GM12875 (cell line): ENCODE measurements at regions not wholly inside any gene's neighbourhood (a gene's known extent, or its start where the extent isn't known, plus 50 kb on each side); places are given as distances from the start of the nearest gene placed in this dataset.
"Not testable (repeated sequence)": the region's sequence is repeated elsewhere in the genome, so short reads cannot be mapped to it uniquely, and the experiment has no call there.

ENCODE experiments used
- H3K4me3 ChIP-seq: one replicate; pipeline ENCODE4 v1.5.1; 2011; ENCODE audit warnings: low read depth, low read length, control low read depth
- TF ChIP-seq, protein P1 (sequence below): IDR thresholded peaks from 2 replicates; pipeline ENCODE4 v1.5.1; 2011; ENCODE audit warnings: low read depth, mild to moderate bottlenecking, control low read depth, inconsistent platforms, low read length, moderate library complexity, borderline replicate concordance; ENCODE audit not compliant: insufficient read depth

DNA sequence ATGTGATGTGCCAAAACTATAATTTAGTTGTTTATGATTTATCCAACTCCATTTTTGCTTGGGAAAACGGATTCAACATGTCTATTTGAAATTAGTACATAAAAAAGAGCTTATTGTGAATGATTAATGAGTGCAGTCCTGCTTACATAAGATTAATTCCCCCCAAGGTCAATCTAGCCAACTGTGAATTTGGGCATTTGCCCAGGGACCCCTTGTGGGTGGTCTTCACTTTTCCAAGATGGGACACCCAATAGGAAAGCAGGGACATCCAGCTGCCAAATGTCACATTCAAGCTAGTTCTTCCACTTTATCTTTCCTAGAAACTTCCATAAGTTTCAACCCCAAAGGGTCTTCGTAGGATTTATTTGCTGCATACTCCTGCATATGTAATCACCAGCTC, 362.4 kb upstream of the PKN2 start:
- TF ChIP-seq, protein P1, sequence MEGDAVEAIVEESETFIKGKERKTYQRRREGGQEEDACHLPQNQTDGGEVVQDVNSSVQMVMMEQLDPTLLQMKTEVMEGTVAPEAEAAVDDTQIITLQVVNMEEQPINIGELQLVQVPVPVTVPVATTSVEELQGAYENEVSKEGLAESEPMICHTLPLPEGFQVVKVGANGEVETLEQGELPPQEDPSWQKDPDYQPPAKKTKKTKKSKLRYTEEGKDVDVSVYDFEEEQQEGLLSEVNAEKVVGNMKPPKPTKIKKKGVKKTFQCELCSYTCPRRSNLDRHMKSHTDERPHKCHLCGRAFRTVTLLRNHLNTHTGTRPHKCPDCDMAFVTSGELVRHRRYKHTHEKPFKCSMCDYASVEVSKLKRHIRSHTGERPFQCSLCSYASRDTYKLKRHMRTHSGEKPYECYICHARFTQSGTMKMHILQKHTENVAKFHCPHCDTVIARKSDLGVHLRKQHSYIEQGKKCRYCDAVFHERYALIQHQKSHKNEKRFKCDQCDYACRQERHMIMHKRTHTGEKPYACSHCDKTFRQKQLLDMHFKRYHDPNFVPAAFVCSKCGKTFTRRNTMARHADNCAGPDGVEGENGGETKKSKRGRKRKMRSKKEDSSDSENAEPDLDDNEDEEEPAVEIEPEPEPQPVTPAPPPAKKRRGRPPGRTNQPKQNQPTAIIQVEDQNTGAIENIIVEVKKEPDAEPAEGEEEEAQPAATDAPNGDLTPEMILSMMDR = no peak
- no peak overlapping the region for H3K4me3 ChIP-seq

DNA sequence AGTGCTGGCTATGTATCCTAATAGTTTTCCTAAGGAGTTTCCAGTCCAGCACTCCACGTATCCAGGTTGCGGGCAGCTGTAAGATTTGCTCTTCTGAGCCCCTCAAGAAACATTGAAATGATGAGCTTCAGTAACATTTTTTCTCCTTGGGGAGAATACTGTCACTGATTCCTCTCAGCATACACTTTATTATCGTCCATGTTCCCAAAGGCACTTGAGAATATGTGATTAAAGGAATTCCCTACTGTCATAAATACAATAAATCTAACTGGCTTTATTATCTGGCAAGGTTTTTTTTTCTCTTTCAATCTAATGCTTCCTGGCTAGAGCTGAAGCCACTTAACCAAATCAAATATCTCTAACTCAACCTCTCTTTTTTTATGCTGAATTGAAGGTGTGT, 359.2 kb upstream of the PKN2 start:
- H3K4me3 ChIP-seq = no peak overlapping the region
- TF ChIP-seq, protein P1 = no peak

DNA sequence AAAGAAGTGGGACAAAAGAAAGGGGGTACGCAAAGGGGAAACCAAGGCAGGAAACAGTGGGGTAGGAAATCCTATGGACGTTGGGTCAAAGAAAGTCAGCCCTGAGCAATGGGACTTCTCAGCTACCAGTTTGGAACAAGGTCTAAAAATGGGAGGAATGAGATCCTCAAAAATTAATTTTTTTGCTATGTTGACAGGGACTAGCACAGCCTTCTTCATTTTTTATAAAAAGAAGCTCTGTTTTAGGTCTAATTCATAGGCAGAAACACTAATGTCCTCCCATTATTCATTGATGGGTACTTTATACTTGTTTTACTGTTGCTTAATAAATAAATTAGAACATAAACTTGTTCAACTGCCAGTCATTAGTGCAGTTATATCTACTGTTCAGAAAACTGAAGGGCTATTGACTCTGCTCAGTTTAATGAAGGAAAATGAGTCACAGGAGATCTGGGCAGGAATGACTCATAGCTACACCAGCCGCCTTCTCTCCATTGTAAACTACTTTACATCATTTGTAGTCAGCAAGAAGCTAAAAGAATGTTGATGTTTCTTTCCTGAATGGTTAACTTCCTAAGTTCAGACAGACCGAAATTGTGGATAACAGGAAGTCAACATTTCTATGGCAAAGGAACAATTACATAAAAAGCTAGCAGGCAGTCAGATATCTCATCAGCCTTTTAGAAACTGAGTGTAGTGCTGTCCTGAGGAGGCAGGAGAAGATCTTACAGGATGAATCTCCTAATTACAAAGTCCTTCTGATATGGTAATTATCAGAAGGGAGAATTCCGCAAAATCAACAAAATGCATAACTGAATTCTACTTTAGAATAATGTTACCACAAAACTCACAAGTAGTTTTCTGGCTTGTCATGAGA, 356.4 kb upstream of the PKN2 start:
- no peak overlapping the region for H3K4me3 ChIP-seq
- TF ChIP-seq, protein P1 = no peak

DNA sequence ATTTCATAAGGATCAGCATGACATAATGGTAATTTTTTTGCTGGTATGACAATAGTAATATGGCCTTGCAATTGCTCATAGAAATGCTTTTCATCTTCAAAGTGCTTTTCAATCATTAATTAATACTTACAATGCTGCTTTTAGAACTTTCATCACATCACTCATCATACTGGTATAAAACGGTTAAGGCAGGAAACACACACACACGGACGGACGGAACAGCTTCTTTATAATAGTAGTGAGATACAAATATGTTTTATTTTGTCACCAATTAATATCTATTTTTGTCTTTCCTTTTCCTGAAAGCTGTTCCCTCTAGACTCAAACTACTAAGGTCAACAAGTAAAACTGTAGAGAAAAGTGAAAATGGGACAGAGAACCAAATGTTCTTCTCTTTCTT, 353.9 kb upstream of the PKN2 start:
- no peak overlapping the region for H3K4me3 ChIP-seq
- TF ChIP-seq, protein P1 = no peak

DNA sequence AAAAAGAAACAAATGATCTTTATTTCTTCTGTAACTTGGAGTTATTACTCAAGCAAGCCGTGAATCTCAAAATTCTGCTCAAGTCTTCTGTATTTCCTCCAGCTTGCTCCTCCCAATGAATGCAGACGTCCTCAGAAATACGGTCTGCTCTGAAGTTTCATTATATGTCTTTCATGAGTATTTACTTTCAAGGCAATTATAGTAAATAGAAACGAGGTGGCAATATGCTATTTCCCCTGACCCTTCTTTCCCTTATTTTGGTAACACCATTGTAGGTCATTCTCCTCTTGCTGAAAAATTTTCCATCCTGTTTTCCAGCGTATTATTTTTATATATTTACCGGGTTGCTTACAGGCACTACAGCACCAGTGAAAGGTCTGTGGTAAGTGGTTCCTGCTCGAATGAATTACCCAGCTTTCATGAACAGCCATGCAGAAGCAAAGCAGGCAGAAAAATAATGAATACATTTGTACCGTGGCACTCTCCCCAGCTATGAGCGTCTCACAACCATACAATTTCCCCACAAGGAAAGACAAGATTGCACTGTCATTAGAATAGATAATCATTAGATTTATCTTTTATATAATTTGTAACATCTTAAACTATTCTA, 350.9 kb upstream of the PKN2 start:
- no peak overlapping the region for H3K4me3 ChIP-seq

DNA sequence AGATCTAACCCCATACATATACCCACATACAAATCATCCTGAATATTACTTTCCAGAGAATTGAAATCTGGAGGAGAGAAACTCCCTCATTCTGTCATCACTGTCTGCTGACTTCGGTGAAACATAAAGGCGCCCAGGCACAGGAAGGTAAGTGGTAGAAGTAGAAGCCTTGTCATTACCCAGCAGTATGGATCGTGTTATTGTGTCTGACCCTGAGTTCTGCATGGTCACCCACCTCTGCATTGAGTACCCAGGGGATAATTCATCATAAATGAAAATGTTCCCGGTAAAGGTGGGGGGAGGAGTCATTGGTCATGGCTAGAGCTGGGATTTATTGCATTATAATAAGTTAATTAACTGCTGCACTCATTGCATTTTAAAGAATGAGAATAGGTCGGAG, 342.6 kb upstream of the PKN2 start:
- TF ChIP-seq, protein P1 = no peak
- no peak overlapping the region for H3K4me3 ChIP-seq

More for the DNA sequence above, 350.9 kb upstream of the PKN2 start:
- TF ChIP-seq, protein P1 = no peak

DNA sequence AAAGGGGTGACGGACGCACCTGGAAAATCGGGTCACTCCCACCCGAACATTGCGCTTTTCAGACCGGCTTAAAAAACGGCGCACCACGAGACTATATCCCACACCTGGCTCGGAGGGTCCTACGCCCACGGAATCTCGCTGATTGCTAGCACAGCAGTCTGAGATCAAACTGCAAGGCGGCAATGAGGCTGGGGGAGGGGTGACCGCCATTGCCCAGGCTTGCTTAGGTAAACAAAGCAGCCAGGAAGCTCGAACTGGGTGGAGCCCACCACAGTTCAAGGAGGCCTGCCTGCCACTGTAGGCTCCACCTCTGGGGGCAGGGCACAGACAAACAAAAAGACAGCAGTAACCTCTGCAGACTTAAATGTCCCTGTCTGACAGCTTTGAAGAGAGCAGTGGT, 342.0 kb upstream of the PKN2 start:
- H3K4me3 ChIP-seq = not testable (repeated sequence)

DNA sequence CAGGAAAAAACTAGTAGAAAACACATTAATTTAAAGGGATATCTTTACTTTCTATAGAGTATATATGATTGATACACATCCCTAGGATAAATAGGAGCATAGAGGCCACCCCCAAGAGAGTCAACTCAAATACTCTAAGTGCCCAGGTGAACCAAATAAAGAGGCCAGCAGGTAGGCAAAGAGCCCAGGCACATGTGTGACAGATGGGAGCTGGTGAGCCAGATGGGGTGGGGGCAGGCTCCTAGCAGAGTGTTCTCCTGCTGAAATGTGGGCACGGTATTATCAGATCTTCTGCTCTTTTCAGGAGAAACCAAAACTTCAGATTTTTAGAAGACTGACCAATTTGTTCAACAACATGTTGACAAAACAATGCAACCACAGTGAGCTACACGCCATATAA, 333.4 kb upstream of the PKN2 start:
- H3K4me3 ChIP-seq = no peak overlapping the region
- TF ChIP-seq, protein P1 = no peak
